ENCODE measurements at regions not wholly inside any gene's neighbourhood (a gene's known extent, or its start where the extent isn't known, plus 50 kb on each side); places are given as distances from the start of the nearest gene placed in this dataset.

- no peak for DNase-seq
These were observed 388.4 kb upstream of the RASGEF1B start for GRCh38 chr4:81860111-81860510.

GRCh38 chr4:81854406-81854805, 382.7 kb upstream of the RASGEF1B start:
- no peak for DNase-seq

GRCh38 chr4:81852031-81852715, 380.5 kb upstream of the RASGEF1B start:
- no peak for DNase-seq

GRCh38 chr4:81850701-81851100, 379.0 kb upstream of the RASGEF1B start:
- no peak for DNase-seq

GRCh38 chr4:81845761-81846160, 374.1 kb upstream of the RASGEF1B start:
- DNase-seq: no peak

- DNase-seq: no peak
These were observed 373.6 kb upstream of the RASGEF1B start for GRCh38 chr4:81845273-81845672.

GRCh38 chr4:81844717-81845116, 373.0 kb upstream of the RASGEF1B start:
- no peak for DNase-seq

- no peak for DNase-seq
These were observed 367.8 kb upstream of the RASGEF1B start for GRCh38 chr4:81839347-81840042.

- DNase-seq: no peak
These were observed 366.9 kb upstream of the RASGEF1B start for GRCh38 chr4:81838586-81838985.

- DNase-seq: no peak
These were observed 365.0 kb upstream of the RASGEF1B start for GRCh38 chr4:81836716-81837115.

- no peak for DNase-seq
These were observed 361.9 kb upstream of the RASGEF1B start for GRCh38 chr4:81833576-81833975.

- no peak for DNase-seq
These were observed 357.3 kb upstream of the RASGEF1B start for GRCh38 chr4:81828991-81829390.

- no peak for DNase-seq
These were observed 356.0 kb upstream of the RASGEF1B start for GRCh38 chr4:81827577-81828202.

- no peak for DNase-seq
These were observed 355.2 kb upstream of the RASGEF1B start for GRCh38 chr4:81826817-81827424.

- DNase-seq: no peak
These were observed 354.6 kb upstream of the RASGEF1B start for GRCh38 chr4:81826335-81826734.

GRCh38 chr4:81818385-81818920, 346.7 kb upstream of the RASGEF1B start:
- DNase-seq: no peak

- DNase-seq: no peak
These were observed 344.5 kb upstream of the RASGEF1B start for GRCh38 chr4:81816031-81816761.

GRCh38 chr4:81814987-81815541, 343.4 kb upstream of the RASGEF1B start:
- DNase-seq: no peak

- DNase-seq: no peak
These were observed 340.0 kb upstream of the RASGEF1B start for GRCh38 chr4:81811562-81812293.

- DNase-seq: no peak
These were observed 336.4 kb upstream of the RASGEF1B start for GRCh38 chr4:81808011-81808672.

GRCh38 chr4:81807386-81807785, 335.7 kb upstream of the RASGEF1B start:
- DNase-seq: no peak

Data from SIG-M5 (cell line).